Muscle of back (tissue), 3 donors: ENCODE measurements at regions not wholly inside any gene's neighbourhood (a gene's known extent, or its start where the extent isn't known, plus 50 kb on each side); places are given as distances from the start of the nearest gene placed in this dataset.

Source experiments
- DNase-seq, 3 donors: peaks; one replicate each; pipeline versions ENCODE4 v3.0.0 to v3.0.0-alpha.2; 2013

DNA sequence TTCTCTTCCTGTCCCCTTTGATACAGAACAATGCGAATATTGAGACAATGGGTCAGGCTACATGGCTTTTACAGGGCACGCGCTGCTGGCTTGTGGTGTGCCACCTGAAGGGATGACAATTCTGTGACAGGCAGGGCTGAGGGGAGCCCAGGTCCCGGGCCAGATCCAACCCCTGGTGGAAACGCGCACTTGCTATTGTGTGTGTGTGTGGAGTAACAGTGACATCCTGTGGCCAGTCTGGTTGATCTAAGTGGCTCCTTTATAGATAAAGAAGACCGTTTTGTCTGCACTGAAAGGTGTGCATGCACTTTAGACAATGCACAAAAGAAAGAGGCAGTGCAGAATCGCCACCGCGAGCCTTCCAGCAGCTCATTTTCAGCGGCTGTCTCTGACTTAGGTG lies 273.6 kb downstream of the HRH4 start:
- DNase-seq, result peak in 1 of 3 donors; percentile 76

DNA sequence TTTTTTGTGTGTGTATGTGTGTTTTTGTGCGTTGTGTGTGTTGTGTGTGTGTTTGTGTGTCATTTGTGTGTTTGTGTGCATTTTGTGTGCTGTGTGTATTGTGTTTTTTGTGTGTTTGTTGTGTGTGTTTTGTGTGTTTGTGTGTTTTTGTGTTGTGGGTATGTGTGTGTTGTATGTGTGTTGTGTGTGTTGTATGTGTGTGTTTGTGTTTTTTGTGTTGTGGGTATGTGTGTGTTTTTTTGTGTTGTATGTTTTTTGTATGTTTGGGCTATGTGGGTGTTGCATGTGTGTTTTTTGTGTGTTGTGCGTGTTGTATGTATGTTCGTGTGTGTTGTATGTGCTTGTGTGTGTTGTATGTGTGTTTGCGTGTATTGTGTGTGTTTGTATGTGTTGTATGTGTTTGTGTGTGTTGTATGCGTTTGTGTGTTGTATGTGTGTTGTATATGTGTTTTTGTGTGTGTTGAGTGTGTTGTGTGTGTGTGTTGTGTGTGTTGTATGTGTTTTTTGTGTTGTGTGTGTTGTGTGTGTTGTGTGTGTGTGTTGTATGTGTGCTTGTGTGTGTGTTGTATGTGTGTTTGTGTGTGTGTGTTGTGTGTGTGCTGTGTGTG lies 275.3 kb downstream of the HRH4 start:
- no peak for DNase-seq

DNA sequence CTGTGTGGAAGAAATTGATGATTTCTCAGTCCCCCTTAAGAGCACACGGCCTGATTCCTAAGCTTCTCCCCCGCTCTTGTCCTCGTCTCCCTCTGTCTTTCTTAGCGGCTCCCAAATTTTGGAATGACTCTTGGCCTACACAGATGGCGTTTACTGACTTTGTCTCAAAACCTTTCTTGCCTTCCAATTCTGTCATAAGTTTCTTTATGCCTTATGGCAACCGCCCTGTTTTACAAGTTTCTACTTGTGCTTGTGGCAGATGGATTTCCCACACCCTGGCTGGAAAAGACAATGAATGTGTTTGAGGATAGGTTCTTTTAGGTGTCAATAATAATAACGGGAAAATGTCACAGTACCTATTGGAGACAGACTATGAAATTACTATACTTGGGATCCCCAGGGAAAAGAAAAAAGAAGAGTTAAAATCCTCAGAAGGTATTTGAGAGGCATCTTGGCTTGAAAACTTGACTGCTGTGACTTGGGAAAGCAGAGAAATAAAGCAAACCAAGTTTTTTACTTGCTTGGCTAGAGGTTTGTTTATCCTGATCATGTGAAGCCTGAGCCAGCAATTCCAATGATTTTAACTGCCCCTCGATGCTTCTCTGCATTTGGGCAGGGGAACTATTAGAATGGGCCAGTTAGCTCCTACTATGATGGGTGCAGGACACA lies 276.4 kb downstream of the HRH4 start:
- DNase-seq, result peak in 2 of 3 donors; percentile 60 to 90

DNA sequence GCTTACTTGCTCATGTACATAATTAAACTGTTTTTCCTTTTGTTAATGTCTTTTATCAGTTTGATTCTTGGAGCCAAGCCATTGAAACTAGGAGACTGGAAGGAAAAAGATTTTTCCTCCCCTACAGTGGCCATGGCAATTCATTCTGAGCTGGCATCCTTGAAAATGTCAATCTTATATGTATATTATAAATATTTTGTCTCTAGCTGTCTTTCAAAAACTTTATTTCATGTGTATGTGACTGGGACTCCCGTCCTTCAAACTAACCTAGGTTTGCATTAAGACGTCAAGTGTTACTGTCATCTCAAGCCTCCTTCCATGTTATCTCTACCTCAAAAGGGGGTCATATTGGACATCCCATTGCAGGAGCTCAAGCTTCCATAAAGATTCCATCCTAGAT lies 280.4 kb downstream of the HRH4 start:
- DNase-seq, result no peak

DNA sequence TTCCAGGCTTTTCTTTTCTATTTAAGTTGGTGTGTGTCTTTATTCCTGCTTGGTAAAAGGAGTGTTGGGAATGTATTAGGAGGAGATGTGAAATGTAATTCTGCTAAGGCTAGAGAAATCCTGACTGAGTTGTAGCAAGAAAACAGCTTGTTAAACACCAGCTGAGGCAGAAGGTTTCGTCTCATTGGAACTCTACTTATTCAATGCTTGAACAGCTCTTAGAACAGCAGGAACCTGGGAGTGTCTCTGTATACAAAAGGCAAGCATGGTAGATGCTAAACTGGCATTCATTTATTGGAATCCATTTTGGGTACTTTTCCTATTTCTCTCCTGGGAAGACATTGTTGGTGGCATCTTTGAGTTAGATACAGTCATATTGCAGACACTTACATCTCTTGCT lies 280.9 kb downstream of the HRH4 start:
- no peak for DNase-seq

DNA sequence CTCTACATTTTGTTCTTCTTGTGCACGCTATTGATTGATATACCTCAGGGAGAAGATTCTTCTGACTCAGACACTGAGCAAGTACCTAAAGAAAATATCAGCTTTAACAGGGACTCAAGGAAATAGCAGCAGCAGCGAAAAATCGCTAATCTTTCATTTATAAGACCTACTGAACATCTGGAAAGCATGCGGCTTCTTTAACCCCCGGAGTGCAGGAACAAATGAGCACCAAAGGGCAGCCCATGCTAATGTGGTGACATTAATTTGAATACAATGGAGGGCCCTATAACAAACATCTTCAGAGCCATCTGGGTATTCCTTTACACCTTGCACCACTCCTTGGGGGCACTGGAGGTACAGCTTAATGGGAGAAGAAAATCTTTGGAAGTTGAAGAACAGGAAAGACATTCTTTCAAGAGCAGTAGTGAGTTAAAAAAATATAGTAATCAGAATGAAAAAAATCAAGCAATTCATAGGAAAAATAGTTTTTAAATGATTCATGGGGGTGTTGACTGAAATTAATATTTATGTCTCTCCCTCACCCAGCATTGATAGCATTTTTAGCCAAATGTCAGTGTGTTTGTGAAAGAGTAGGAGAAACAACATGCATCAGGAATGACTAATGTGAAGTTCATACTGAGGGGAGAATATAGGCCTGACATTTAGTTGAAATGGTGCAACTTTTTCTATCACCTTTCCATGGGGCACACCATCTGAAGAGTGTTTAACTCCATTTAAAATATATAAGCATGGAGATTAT lies 281.7 kb downstream of the HRH4 start:
- peak in 2 of 3 donors; percentile 35 to 73 for DNase-seq

DNA sequence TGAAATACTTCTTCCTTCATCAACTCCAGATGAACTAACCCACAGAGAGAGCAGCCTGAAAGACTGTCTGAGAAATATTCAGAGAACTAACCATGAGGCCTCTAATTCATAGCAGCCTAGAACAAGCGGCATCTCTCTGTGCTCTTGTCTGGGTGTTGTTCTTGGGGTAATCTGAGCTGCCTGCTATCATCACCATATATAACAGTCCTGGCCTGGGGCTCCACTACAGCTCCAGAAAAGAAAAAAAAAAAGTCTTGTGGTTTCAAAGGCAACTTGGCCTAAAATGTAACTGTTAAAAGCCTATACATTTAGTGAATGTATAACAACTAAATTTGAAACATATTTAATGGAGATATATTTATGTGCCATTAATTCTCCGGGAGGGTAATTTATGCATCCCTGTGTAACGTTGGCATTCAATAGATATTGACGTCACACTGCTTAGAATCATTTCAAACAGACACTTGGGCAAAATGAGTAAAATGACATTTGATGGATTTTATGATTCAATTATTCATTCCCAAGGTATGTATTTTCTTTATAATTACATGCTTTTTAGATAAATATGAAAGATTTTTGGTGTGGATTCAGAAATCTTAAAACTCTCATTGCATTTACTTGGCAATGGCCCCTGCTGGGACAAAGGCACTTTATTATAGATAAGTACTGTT lies 294.3 kb downstream of the HRH4 start:
- peak in 2 of 3 donors; percentile 57 to 60 for DNase-seq

DNA sequence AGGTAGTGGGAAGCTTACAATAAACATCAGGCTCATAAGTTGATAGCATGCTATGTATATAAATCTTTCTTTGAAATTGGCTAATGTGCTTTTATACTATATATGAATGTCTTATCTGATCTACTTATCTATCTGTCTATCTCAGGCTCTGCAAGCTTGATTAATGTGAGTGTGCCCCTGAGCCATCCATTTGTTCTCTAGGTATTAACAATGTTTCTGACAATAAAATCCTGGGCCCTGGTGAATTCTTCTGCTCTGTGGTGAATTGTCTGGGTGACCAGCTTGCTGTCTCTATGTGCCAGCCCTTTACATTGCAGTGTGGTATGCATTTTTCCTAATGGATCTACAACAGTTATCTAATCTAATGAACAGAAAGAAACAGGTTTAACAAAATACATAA lies 295.9 kb downstream of the HRH4 start:
- DNase-seq, result no peak

DNA sequence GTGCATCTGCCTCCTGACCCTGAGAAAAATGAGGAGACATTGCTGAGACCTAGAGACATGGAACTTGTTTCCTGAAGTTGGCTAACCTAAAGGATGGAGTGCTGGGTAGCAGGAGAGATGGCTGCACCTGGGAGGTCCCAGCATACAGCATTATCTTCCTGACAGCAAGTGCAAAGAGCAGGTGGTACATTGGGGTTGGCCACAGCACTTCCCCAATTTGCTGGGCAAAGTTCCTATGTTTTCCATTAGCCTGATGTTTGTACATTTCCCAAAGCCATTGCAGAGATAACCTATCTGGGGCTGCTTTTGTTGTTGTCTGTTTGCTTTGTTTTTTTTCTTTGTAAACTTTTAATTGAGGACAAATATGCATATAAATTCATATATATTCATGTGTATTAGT lies 296.7 kb downstream of the HRH4 start:
- no peak for DNase-seq

DNA sequence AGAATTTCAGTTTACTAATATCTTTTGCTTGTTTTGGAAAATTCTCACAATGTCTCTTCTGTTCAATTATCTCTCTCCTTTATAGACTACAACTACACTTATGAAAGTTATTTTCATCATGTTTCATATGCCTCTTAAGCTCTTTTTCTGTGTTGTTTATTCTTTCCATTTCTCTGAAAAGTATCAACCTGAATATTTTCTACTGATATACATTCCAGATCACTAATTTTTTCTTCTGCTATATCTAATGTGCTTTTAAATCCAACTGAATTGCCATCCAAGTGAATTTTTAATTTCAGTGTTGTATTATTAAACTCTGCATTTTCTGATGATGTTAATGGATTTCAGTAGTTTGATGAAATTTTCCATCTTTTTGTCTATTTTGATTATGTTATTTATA lies 301.3 kb downstream of the HRH4 start:
- no peak for DNase-seq

DNA sequence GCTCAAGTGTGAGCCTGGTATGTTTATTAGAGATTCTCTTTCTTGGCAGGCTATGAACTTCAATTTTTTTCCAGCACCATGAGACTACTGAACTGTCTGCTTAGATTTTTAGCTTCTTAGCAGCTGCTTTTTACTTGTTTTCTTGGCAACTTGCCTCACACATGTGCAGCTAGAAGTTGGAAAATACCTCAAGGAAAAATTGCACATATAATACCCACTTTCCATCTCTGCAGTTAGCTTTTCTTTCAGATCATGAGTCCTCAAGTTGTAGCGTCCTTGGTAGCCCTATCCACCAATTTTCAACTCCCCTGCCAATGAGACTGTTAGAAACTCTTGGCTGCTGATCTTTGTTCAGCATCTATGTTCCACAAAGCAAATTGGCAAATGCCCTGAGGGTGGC lies 302.1 kb downstream of the HRH4 start:
- DNase-seq, result peak; percentile 62 to 90 (median 80)

DNA sequence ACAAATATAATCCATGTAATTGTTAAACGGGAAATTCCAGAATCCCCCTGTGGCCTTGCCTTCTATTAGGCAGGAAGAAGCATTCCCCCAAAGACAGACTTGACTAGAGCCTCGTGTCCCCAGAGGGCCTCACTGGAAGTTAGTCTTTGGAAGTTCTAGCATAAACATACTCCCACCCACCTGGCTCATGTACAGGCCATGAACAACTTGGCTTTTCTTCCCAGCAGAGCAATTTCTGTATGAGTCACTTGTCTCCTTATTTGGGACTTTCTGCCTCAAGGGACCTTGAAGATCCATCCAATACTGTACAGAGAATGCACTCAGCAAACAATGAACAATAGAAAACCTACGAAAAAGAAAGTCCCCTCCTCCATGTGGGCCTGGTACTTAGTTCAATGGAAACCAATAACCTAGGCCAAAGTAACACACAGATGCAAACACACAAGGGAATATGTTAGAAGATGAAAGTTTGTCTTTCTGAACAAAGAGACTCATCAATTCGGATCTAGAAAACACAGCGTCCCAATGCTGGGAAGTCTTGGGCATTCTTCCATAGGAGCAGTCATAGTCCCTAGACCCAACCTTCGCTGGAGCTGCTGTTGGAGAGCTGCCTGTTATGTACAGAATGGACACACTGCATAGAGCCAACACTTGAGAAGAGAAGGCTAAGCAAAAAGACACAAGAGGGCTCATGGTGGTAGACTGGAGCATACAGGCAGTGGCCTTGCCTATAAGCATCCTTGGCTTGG lies 303.5 kb downstream of the HRH4 start:
- DNase-seq, result peak; percentile 66 to 86 (median 75)

DNA sequence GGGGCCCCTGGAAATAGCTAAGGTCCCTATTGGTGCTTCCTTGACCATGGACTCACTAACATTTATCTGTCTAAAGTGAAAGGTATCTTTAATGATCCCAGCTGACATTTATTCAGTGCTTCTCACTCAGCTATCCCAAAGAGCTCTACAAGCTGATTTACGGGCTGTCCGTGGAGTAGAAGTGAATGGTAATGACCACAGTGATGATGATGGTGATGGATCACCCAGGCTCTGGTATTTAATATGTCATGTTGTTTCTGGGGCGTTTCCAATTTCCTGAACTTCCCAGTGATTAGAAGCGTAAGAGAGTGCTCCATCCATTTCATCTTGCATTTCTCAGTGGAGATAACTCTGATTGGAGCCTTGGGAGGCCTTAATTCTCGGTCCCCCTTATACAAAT lies 304.3 kb downstream of the HRH4 start:
- DNase-seq, result peak in 2 of 3 donors; percentile 21 to 70

DNA sequence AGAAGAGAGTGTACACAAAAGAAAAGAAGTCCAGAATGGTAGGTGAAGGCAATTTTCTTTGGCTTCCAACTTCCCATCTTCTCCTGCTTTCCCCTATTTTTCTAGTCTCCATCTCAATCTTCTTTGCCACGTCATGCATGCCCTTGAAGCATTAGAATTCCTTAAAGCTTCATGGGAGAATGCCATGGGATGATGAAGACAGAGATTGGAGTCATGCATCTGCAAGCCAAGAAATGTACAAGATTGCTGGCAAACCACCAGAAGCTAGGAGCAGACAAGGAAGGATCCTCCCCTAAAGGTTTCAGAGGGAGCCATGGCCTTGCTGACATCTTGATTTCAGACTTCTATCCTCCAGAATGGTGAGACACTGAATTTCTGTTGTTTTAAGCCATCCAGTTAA lies 305.9 kb downstream of the HRH4 start:
- peak in 2 of 3 donors; percentile 16 to 67 for DNase-seq

DNA sequence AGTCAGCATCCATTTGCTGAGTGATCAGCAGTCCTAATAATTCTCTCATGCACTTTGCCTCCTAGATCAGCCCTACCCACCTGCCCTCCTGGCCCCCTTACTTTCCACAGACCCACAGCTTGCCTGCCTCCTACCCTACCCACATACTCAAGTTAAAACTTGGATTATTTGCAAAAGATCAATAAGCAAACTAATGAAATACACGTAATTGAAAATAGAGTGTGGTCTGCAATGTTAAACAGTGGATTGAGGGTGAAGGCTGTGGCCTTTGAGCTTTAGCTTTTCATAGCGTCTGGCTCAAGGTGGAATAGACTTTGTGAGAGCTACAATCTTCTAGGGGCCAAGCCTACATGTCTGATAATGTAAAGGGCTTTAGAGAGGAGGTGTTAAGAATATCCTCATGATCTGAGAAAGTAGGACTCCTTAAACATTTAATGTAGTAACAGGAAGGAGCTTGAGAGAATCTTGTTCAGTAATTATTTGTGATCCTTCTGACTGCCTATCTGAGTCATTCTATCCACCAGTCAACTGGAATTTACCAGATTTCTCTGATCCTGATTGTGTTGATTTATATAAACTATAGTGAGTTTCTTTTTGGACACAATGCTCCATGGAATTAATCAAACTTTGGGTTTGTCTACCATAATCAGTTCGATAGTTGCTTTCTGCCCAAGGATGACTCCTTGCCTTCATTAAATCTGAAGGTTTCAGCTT lies 310.0 kb downstream of the HRH4 start:
- no peak for DNase-seq

DNA sequence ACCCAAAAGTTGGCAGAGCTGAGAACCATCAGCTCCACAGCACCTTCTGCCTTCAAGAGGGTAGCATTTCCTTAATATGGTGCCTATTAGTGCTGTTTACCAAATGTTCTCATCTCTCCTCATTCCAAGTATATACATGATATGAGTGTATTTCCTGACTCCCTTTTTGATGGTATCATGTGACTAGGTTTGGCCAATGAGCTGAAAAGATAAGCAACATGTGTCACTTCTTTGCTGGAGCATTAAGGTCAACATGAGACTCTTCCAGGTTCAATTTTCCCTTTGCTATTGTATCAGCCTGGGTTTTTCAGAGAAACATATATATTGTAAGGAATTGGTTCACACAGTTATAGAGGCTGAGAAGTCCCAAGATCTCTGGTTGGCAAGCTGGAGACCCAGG lies 310.9 kb downstream of the HRH4 start:
- DNase-seq, result no peak

DNA sequence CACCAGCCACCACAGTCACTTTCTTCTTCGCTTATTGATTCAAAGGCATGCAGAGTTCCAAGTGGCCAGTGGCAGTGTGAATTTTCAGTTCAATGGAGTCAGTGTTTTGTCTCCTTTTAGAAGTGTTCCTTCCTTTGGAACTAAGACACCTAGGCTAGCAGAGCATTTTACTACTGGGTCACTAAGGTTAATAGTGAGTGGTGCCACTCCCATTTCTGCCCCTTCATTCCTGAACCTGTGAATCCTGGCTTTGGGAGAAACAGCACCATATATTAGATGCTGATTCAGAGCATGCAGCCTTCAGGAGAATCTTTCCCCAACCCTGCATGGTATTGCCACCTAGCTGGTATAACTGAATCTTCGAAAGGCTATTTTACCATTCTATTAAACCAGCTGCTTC lies 312.7 kb downstream of the HRH4 start:
- DNase-seq, result no peak

DNA sequence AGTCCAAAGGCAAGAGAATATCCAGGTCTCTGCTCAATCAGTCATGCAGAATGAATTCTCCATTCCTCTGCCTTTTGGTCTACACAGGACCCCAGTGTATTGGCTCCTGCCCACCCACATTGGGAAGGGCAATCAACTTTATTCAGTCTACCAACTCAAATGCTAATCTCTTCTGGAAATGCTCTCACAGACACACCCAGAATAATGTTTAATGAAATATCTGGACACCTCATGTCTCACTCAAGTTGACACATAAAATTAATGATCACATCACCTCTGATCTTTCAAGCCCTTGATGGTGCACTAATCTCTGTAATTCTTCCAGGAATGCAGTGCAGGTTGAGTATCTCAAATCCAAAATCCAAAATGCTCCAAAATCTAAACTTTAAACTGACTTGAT lies 315.6 kb downstream of the HRH4 start:
- no peak for DNase-seq

DNA sequence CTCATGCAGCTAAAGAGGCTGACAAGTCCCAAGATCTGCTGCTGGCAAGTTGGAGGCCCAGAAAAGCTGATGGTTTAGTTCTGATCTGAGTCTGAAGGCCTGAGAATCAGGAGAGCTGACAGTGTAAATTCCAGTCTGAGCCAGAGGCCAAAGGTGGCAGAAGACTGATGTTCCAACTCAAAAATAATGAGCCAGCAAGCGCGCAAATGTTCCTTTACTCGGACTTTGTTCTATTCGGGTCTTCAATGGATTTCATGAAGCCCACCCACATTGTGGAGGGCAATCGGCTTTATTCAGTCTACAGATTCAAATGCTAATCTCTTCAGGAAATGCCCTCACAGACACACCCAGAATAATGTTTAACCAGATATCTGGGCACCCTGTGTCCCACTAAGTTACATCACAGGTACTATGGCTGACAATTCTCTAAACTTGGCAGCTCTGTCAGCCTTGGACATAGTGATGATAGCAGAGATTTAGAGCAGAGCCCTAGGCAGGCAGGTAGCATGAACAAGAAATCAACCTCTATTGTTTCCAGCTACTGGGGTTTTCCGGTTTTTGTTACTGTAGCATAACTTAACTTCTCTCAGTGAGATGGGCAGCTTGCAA lies 318.5 kb downstream of the HRH4 start:
- no peak for DNase-seq

DNA sequence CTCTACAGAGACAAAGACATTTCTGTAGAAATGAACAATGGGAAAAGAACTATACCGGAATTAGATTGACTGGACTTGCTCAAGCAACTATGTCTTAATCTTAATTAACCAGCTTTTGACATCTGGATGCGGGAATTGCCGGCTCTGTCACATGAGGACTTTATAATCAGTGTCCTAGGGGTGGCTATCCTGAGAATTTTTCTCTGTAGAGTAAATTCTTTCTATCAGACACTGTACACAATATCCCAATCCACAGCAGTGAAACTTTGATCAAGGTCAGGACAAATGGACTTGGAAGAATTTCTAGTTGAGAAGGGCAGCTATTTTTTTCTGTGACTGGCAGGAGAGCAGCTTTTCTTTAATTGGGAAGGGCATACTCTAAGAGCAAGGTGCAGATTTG lies 322.1 kb downstream of the HRH4 start:
- no peak for DNase-seq

DNA sequence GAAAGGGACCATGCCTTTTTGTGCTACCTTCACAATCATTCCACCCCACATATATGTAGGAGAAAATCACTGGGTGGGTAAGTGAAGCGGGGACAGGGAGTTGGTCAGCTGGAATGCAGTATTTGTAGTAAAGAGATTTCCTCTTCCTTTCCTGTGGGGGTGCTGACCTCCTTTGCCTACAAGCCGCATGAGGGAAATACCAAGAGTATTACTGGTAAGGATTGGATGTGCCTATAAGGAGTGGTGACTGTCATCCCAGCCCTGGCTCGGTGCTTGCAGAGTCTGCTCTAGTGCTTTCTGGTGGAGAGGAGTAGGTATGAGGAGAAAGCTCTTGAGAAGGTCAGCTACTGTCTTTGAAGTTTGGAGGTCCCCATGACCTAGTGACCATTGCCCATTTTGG lies 324.6 kb downstream of the HRH4 start:
- DNase-seq, result no peak
